ENCODE measurements at regions not wholly inside any gene's neighbourhood (a gene's known extent, or its start where the extent isn't known, plus 50 kb on each side); places are given as distances from the start of the nearest gene placed in this dataset.

DNA sequence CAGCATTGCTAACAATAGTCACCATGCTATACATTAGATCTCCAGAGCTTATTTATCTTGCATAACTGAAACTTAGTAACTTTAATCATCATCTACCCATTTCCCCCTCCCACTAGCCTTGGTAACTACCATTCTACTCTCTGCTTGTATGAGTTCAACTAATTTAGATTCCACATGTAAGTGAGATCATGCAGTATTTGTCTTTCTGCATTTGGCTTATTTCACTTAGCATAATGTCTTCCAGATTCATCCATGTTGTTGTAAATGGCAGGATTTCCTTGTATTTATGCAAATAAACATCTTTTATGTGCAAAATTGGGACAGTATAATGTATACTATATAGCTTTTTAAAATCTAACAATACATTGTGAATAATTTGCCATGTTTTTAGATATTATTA lies 66.0 kb upstream of the ZBED5 start:
- DNase-seq = no peak

DNA sequence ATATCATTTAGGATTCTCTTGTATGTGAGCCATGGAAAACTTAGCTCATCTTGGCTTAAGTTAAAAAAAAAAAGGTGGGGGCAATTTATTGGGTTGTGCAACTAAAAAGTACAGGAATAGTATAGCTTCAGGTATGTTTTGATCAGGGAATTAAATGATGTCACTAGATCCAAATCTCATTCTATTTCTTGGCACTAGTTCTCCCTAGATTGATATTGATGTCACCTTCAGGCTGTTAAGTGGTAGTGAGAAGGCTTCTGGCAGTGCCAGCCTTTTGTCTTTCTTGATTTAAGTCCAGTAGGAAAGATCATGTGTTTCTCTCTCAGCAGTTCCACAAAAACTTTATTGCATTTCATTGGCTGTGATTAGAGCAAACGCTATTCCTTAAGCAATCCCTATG lies 65.0 kb upstream of the ZBED5 start:
- DNase-seq = no peak

DNA sequence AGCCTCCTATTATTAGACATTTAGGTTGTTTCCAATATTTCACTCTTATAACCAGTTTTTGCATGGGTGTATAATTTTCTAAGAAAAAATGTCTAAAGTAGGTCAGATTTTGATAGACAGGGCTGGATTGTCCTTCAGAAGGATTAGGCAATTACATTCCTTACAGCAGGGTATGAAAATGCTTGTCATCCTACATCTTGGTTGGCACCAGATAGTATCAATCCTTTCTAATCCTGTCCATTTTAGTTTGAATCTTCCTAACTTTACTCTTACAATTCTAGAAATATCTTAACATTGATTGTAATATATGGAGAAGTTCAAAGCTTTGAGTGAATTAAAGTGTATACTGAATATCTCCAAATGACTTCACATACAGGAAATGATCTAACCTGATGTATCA lies 63.0 kb upstream of the ZBED5 start:
- no peak for DNase-seq

DNA sequence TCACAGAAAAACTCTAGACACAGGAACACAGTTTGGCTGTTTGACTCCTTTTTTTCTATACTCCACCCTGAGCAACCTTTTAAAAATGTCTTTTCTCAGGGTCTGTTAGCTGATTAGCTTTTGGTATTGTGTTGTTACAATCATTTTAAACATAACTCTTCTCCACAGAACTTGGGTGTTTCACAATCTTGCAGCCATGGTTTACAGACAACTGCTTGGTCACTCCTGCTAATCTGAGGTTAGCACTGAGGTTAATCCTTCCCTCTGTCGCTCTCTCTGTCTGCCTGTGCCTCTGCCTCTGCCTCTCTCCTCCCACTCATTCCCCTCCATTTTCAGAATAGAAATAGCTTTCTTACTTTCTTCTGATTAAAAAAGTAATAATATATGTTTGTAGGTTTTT lies 62.4 kb upstream of the ZBED5 start:
- DNase-seq = no peak

DNA sequence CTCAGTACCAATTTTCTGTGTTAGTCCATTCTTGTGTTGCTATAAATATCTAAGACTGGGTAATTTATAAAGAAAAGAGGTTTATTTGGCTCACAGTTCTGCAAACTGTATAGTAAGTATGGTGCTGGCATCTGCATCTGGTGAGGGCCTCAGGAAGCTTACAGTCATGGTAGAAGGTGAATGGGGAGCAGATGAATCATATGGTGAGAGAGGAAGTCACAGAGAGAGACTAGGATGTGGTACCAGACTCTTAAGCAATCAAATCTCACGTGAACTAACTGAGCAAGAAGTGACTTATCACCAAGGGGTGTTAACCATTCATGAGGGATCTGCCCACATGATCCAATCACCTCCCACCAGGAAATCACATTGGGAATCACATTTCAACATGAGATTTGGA lies 60.8 kb upstream of the ZBED5 start:
- DNase-seq = peak in 2 of 3 donors; percentile 75 to 77

DNA sequence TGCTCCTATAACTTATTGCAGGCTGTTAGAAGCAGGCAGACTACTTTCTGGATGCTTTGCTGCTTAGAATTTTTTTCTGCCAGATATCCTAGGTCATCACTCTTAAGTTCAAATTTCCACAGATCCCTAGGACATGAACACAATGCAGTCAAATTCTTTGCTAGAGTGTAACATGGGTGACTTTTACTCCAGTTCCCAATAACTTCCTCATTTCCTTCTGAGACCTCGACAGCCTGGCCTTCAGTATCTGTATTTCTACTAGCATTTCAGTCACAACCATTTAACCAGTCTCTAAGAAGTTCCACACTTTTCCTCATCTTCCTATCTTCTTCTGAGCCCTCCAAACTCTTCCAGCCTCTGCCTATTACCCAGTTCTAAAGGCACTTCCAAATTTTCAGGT lies 60.4 kb upstream of the ZBED5 start:
- DNase-seq = no peak

DNA sequence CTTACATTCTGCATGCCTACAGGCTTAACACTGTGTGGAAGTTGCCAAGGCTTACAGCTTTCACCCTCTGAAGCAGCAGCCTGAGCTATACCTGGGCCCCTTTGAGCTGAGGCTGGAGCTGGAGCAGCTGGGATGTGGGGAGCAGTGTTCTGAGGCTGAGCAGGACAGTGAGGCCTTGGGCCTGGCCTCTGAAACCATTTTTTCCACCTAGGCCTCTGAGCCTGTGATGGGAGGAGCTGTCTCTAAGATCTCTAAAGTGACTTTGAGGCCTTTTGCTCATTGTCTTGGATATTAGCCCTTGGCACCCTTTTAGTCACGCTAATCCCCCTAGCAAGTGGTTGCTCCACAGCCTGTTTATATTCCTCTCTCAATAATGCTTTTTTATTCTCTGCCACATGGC lies 59.9 kb upstream of the ZBED5 start:
- no peak for DNase-seq

DNA sequence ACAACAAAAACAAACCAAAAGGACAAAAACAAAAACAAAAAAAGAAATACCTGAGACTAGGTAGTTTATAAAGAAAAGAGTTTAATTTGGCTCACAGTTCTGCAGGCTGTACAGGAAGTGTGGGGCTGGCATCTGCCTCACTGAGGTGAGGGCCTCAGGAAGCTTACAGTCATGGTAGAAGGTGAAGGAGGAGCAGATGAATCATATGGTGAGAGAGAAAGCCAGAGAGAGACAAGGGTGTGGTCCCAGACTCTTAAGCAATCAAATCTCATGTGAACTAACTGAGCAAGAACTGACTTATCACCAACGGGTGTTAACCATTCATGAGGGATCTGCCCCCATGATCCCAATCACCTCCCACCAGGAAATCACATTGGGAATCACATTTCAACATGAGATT lies 58.8 kb upstream of the ZBED5 start:
- no peak for DNase-seq

DNA sequence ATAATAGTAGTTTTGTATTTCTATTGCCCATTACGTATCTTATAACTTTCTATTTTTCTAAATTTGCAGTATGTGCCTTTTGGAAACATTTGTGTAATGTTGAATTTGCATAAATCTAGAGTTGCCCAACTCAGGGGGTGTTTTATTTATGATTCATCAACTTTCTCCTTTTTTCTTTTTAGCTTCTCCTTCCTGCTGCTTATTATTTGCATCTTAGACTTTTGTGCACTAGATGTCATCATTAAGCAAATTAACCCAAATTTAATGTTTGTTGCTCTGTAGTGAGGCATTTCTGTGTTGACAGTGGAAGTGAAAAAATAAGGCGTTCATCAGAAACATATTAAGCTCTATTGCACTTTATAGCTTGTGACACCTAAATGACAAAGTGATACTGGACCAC lies 56.2 kb upstream of the ZBED5 start:
- peak; percentile 68 to 94 (median 91) for DNase-seq

DNA sequence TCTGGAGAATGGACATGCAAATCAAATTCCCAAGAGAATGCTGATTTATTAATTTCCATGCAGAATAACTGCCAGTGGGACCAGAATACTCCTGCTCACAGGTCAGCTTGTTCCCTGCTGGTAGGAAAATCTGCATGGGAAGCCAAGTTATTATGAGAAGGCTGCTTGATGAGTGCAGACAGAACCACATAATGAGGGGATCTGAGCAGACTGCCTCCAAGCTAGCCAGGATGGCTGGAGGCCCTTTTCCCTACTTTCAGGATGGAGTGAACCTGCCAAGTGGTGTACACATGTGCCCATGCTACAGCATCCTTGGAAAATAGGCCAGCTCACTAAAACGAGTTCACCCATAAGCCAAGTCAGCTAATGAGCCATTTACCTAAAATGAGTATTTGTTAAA lies 55.2 kb upstream of the ZBED5 start:
- DNase-seq = no peak

DNA sequence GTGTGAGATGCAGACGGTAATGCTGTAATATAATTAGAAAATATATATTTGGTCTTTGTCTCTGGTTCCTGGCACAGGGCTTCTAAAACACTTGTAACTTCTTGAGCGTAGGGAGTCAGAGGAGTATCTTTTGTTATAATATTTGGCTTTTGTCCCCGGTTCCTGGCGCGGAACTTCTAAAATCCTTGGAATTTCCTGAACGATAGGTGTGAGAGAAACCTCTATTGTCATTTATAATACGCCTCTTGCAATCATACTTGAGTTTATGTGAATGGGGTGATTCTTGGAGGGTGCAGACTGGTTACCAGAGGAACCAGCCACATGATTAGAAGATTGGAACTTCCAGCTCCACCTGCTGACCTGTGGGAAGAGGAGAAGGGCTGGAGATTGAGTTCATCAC lies 54.1 kb upstream of the ZBED5 start:
- DNase-seq = no peak

DNA sequence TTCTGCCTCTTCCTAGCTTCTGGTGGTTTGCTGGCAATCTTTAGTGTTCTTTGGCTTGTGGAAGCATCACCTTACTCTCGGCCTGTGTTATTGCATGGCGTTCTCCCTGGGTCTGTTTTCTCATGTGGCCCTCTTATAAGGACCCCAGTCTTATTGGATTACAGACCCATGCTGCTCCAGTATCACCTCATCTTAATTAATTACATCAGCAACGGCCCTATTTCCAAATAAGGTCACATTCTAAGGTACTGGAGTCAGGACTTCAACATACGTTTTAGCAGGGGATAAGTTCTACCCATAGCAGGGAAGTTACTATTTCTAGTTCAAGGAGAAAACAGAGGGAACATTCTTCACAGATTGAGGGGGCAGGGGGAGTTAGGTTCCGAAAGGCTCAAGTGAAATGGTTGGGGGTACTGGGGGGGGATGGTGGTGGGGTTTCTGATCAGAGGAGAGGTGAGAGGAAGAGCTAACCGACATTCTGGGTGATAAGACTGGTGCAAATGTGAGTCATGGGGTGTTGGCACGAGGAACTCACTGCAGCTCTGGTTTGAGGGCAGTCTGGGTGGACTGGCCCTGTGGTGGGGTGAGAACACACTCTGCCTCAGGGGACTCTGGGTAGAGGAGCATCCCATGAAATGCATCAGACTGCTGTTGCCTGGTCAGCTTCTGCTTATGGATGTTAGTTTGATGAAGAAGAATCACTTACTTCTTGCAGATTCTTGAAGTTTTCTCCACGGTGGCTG lies 51.5 kb upstream of the ZBED5 start:
- DNase-seq = peak in 1 of 3 donors; percentile 29

DNA sequence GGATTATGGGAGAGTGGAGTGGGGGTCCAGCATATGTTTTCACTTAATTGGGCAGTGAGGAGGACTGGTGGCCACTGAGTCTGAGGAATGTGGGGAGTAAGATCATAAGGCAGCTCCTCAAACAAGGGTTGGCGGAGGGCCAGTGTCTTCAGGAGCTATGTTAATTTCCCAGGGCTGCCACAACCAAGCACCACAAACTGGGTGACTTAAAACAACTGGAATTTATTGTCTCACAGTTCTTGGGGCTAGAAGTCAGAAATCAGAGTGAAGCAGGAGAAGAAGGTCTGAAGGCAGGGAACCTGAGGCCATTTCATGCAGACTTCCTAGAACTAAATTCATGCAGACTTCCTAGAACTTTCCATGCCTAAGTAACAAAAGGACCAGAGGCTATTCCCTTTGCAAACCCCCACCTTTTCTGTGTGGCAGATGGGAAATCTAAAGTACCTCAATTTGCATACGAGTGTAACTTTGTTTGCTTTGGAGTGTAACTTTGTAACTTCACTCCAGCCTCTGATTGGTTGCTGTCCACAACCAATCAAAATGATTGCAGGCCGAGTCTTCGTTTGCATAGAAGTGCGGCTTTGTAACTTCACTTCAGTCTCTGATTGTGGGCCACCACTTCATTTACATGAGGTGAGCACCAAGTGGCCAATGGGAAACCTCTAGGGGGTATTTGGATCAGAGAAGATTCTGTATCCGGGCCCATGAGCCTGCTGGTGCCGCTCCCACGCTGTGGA lies 50.5 kb upstream of the ZBED5 start:
- no peak for DNase-seq

All from suppressor macrophage treated with lipopolysaccharide for 1 hour (primary cell).